ENCODE measurements at regions not wholly inside any gene's neighbourhood (a gene's known extent, or its start where the extent isn't known, plus 50 kb on each side); places are given as distances from the start of the nearest gene placed in this dataset.
A peak's percentile ranks its signal among the peaks of the same experiment; 100 is the strongest.

DNA sequence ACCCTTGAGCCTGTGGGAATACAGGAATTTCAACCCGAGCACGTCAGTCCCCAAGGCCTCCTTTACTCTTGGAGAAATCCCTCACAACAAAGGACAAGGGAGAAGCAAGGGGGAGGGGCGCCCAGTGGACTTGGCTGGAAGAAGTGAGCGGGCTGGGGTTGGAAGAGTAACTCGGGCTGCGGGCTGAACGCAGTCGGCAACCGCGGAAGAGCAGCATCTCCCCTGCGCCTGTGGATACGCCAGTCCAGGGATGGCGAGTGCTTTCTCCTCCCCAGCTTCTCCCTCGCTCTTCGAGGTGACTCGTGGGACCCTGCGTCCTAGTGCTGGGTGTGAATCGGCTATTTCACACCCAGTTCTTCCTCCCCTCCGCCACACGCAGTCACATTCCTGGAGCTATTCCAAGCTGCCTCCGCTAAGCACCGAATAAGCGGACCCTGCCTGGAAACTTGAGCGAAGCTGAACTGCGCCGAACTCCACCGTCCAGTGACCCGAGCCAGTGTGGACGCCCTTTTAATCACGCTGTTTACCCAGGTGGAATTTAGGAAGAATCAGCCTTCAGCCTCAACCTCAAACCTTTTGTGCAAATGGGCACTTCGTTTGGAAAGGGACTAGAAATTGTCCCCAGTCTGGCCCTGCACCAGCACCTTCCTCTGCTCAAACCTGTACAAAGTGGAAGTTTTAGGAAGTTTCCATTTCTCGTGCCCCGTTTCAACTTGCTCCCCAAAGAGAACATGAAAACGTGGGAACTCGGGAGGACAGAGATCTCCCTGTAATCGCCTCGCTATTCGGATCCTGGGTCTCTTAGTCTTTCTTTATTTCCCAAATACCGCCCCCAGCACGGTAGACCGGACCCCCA lies 64.3 kb upstream of the WDR17 start:
- Mint-ChIP-seq H3K4me1 (peaks cover 50% of the 10 kb centered on the region), H3K9me3 (no peaks in the 10 kb centered on the region), H3K27ac (peak overlapping the region; percentile 81), H3K4me3 (peak overlapping the region; percentile 92), H3K27me3 (ENCODE audit: low read depth) (peaks cover 29% of the 10 kb centered on the region), H3K36me3 (no peaks in the 10 kb centered on the region)
- DNase-seq (ENCODE audit: low spot score) (peak; percentile 84), ATAC-seq (peak; percentile 78)
- POLR2A ChIA-PET: no interaction called here
- CTCF ChIA-PET: interaction anchor here (0.7 to 1.6 kb wide), 2 partner anchors 12 to 663 kb away, joined by 3 read pairs; no protein-coding TSS in a partner anchor
- 0 out of 2 replicates have a peak, but pooled peaks have one; percentile 64 for TF ChIP-seq ZNF138 (CRISPR knock-in tag; conservative IDR thresholded peaks at IDR 0.05)
- TF ChIP-seq SP1 (CRISPR knock-in tag; conservative IDR thresholded peaks at IDR 0.05): no peak
- no peak for TF ChIP-seq NFYB (CRISPR knock-in tag; conservative IDR thresholded peaks at IDR 0.05; ENCODE audit: low read depth)
- TF ChIP-seq GABPB1 (CRISPR knock-in tag; IDR thresholded peaks at IDR 0.05): no peak
- 0 out of 2 replicates have a peak, but pooled peaks have one; percentile 34 for TF ChIP-seq FOXK1 (CRISPR knock-in tag; IDR thresholded peaks at IDR 0.05)
- peak; percentile 43; the same call in 1 of the 2 replicates for TF ChIP-seq ZNF232 (CRISPR knock-in tag; IDR thresholded peaks at IDR 0.05)
- no peak for TF ChIP-seq EMX1 (CRISPR knock-in tag; IDR thresholded peaks at IDR 0.05)
- no peak for TF ChIP-seq NR1H2 (CRISPR knock-in tag; IDR thresholded peaks at IDR 0.05)
- no peak for TF ChIP-seq ATF1 (CRISPR knock-in tag; IDR thresholded peaks at IDR 0.05)
- TF ChIP-seq, protein P1, sequence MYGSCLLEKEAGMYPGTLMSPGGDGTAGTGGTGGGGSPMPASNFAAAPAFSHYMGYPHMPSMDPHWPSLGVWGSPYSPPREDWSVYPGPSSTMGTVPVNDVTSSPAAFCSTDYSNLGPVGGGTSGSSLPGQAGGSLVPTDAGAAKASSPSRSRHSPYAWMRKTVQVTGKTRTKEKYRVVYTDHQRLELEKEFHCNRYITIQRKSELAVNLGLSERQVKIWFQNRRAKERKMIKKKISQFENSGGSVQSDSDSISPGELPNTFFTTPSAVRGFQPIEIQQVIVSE (CRISPR knock-in tag; IDR thresholded peaks at IDR 0.05; ENCODE audit: borderline replicate concordance): no peak
- TF ChIP-seq, protein P2, sequence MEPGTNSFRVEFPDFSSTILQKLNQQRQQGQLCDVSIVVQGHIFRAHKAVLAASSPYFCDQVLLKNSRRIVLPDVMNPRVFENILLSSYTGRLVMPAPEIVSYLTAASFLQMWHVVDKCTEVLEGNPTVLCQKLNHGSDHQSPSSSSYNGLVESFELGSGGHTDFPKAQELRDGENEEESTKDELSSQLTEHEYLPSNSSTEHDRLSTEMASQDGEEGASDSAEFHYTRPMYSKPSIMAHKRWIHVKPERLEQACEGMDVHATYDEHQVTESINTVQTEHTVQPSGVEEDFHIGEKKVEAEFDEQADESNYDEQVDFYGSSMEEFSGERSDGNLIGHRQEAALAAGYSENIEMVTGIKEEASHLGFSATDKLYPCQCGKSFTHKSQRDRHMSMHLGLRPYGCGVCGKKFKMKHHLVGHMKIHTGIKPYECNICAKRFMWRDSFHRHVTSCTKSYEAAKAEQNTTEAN (CRISPR knock-in tag; IDR thresholded peaks at IDR 0.05): 0 out of 2 replicates have a peak, but pooled peaks have one; percentile 16
- no peak for TF ChIP-seq FOXP1 (CRISPR knock-in tag; IDR thresholded peaks at IDR 0.05; ENCODE audit: borderline replicate concordance)
- TF ChIP-seq, protein P3, sequence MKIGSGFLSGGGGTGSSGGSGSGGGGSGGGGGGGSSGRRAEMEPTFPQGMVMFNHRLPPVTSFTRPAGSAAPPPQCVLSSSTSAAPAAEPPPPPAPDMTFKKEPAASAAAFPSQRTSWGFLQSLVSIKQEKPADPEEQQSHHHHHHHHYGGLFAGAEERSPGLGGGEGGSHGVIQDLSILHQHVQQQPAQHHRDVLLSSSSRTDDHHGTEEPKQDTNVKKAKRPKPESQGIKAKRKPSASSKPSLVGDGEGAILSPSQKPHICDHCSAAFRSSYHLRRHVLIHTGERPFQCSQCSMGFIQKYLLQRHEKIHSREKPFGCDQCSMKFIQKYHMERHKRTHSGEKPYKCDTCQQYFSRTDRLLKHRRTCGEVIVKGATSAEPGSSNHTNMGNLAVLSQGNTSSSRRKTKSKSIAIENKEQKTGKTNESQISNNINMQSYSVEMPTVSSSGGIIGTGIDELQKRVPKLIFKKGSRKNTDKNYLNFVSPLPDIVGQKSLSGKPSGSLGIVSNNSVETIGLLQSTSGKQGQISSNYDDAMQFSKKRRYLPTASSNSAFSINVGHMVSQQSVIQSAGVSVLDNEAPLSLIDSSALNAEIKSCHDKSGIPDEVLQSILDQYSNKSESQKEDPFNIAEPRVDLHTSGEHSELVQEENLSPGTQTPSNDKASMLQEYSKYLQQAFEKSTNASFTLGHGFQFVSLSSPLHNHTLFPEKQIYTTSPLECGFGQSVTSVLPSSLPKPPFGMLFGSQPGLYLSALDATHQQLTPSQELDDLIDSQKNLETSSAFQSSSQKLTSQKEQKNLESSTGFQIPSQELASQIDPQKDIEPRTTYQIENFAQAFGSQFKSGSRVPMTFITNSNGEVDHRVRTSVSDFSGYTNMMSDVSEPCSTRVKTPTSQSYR (CRISPR knock-in tag; IDR thresholded peaks at IDR 0.05): 0 out of 2 replicates have a peak, but pooled peaks have one; percentile 33
- TF ChIP-seq, protein P4, sequence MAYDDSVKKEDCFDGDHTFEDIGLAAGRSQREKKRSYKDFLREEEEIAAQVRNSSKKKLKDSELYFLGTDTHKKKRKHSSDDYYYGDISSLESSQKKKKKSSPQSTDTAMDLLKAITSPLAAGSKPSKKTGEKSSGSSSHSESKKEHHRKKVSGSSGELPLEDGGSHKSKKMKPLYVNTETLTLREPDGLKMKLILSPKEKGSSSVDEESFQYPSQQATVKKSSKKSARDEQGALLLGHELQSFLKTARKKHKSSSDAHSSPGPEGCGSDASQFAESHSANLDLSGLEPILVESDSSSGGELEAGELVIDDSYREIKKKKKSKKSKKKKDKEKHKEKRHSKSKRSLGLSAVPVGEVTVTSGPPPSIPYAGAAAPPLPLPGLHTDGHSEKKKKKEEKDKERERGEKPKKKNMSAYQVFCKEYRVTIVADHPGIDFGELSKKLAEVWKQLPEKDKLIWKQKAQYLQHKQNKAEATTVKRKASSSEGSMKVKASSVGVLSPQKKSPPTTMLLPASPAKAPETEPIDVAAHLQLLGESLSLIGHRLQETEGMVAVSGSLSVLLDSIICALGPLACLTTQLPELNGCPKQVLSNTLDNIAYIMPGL (CRISPR knock-in tag; IDR thresholded peaks at IDR 0.05): no peak
- TF ChIP-seq NR2C2 (CRISPR knock-in tag; IDR thresholded peaks at IDR 0.05): no peak
- TF ChIP-seq, protein P5, sequence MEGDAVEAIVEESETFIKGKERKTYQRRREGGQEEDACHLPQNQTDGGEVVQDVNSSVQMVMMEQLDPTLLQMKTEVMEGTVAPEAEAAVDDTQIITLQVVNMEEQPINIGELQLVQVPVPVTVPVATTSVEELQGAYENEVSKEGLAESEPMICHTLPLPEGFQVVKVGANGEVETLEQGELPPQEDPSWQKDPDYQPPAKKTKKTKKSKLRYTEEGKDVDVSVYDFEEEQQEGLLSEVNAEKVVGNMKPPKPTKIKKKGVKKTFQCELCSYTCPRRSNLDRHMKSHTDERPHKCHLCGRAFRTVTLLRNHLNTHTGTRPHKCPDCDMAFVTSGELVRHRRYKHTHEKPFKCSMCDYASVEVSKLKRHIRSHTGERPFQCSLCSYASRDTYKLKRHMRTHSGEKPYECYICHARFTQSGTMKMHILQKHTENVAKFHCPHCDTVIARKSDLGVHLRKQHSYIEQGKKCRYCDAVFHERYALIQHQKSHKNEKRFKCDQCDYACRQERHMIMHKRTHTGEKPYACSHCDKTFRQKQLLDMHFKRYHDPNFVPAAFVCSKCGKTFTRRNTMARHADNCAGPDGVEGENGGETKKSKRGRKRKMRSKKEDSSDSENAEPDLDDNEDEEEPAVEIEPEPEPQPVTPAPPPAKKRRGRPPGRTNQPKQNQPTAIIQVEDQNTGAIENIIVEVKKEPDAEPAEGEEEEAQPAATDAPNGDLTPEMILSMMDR (IDR thresholded peaks at IDR 0.05): no peak
- TF ChIP-seq, protein P6, sequence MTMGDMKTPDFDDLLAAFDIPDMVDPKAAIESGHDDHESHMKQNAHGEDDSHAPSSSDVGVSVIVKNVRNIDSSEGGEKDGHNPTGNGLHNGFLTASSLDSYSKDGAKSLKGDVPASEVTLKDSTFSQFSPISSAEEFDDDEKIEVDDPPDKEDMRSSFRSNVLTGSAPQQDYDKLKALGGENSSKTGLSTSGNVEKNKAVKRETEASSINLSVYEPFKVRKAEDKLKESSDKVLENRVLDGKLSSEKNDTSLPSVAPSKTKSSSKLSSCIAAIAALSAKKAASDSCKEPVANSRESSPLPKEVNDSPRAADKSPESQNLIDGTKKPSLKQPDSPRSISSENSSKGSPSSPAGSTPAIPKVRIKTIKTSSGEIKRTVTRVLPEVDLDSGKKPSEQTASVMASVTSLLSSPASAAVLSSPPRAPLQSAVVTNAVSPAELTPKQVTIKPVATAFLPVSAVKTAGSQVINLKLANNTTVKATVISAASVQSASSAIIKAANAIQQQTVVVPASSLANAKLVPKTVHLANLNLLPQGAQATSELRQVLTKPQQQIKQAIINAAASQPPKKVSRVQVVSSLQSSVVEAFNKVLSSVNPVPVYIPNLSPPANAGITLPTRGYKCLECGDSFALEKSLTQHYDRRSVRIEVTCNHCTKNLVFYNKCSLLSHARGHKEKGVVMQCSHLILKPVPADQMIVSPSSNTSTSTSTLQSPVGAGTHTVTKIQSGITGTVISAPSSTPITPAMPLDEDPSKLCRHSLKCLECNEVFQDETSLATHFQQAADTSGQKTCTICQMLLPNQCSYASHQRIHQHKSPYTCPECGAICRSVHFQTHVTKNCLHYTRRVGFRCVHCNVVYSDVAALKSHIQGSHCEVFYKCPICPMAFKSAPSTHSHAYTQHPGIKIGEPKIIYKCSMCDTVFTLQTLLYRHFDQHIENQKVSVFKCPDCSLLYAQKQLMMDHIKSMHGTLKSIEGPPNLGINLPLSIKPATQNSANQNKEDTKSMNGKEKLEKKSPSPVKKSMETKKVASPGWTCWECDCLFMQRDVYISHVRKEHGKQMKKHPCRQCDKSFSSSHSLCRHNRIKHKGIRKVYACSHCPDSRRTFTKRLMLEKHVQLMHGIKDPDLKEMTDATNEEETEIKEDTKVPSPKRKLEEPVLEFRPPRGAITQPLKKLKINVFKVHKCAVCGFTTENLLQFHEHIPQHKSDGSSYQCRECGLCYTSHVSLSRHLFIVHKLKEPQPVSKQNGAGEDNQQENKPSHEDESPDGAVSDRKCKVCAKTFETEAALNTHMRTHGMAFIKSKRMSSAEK (CRISPR knock-in tag; IDR thresholded peaks at IDR 0.05; ENCODE audit: borderline replicate concordance): no peak
- TF ChIP-seq, protein P7, sequence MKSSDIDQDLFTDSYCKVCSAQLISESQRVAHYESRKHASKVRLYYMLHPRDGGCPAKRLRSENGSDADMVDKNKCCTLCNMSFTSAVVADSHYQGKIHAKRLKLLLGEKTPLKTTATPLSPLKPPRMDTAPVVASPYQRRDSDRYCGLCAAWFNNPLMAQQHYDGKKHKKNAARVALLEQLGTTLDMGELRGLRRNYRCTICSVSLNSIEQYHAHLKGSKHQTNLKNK (CRISPR knock-in tag; IDR thresholded peaks at IDR 0.05): no peak
- TF ChIP-seq MXD4 (CRISPR knock-in tag; IDR thresholded peaks at IDR 0.05; ENCODE audit: borderline replicate concordance): no peak
- 0 out of 2 replicates have a peak, but pooled peaks have one; percentile 72 for TF ChIP-seq KAT7 (CRISPR knock-in tag; IDR thresholded peaks at IDR 0.05; ENCODE audit: borderline replicate concordance)
- TF ChIP-seq ZNF423 (CRISPR knock-in tag; IDR thresholded peaks at IDR 0.05): no peak
- TF ChIP-seq CREB1 (CRISPR knock-in tag; IDR thresholded peaks at IDR 0.05): no peak
- no peak for TF ChIP-seq ZNF263 (CRISPR knock-in tag; IDR thresholded peaks at IDR 0.05; ENCODE audit: low read depth)

Data from WTC11 (cell line).